Rectal smooth muscle tissue (tissue), 1 donor: ENCODE measurements at regions not wholly inside any gene's neighbourhood (a gene's known extent, or its start where the extent isn't known, plus 50 kb on each side); places are given as distances from the start of the nearest gene placed in this dataset.

ENCODE experiments used
- H3K27ac ChIP-seq: one replicate; pipeline ENCODE4 v1.7.0; 2013; ENCODE audit warnings: low read depth, low read length, inconsistent platforms
- H3K27me3 ChIP-seq: one replicate; pipeline ENCODE4 v1.7.0; 2013; ENCODE audit warnings: low read length; ENCODE audit not compliant: control insufficient read depth, insufficient read depth
- H3K36me3 ChIP-seq: one replicate; pipeline ENCODE4 v1.7.0; 2013; ENCODE audit warnings: low read length; ENCODE audit not compliant: control insufficient read depth, insufficient read depth
- H3K4me1 ChIP-seq: one replicate; pipeline ENCODE4 v1.7.0; 2013; ENCODE audit warnings: low read length; ENCODE audit not compliant: control insufficient read depth, insufficient read depth
- H3K4me3 ChIP-seq: one replicate; pipeline ENCODE4 v1.7.0; 2013; ENCODE audit warnings: low read length
- H3K9ac ChIP-seq: one replicate; pipeline ENCODE4 v1.7.0; 2013; ENCODE audit warnings: low read length

- Histone ChIP-seq H3K27me3 (no peaks in the 10 kb centered on the region), H3K27ac (no peak overlapping the region), H3K36me3 (no peaks in the 10 kb centered on the region), H3K9ac (no peak overlapping the region), H3K4me3 (no peak overlapping the region), H3K4me1 (no peaks in the 10 kb centered on the region)
Measured at GRCh38 chr2:16515696-16516095, 149.9 kb downstream of the CYRIA start.

GRCh38 chr2:16513626-16514025 lies 152.0 kb downstream of the CYRIA start:
- Histone ChIP-seq H3K4me3 (no peak overlapping the region), H3K9ac (no peak overlapping the region), H3K4me1 (no peaks in the 10 kb centered on the region), H3K36me3 (no peaks in the 10 kb centered on the region), H3K27me3 (peaks cover 8% of the 10 kb centered on the region), H3K27ac (no peak overlapping the region)

GRCh38 chr2:16511041-16511440 lies 154.6 kb downstream of the CYRIA start:
- no peak overlapping the region for H3K4me3 ChIP-seq
- no peaks in the 10 kb centered on the region for H3K36me3 ChIP-seq
- H3K9ac ChIP-seq = no peak overlapping the region
- no peaks in the 10 kb centered on the region for H3K4me1 ChIP-seq
- H3K27ac ChIP-seq = no peak overlapping the region
- peaks cover 12% of the 10 kb centered on the region for H3K27me3 ChIP-seq

GRCh38 chr2:16509042-16509441 lies 156.6 kb downstream of the CYRIA start:
- Histone ChIP-seq H3K36me3 (no peaks in the 10 kb centered on the region), H3K27ac (no peak overlapping the region), H3K9ac (no peak overlapping the region), H3K4me3 (no peak overlapping the region), H3K27me3 (peaks cover 12% of the 10 kb centered on the region), H3K4me1 (no peaks in the 10 kb centered on the region)

GRCh38 chr2:16508490-16508851 lies 157.2 kb downstream of the CYRIA start:
- Histone ChIP-seq H3K9ac (no peak overlapping the region), H3K4me1 (no peaks in the 10 kb centered on the region), H3K36me3 (no peaks in the 10 kb centered on the region), H3K27me3 (peaks cover 12% of the 10 kb centered on the region), H3K4me3 (no peak overlapping the region), H3K27ac (no peak overlapping the region)

GRCh38 chr2:16507655-16508489 lies 157.8 kb downstream of the CYRIA start:
- H3K9ac ChIP-seq = no peak overlapping the region
- H3K27me3 ChIP-seq = peaks cover 12% of the 10 kb centered on the region
- no peaks in the 10 kb centered on the region for H3K36me3 ChIP-seq
- no peaks in the 10 kb centered on the region for H3K4me1 ChIP-seq
- no peak overlapping the region for H3K27ac ChIP-seq
- no peak overlapping the region for H3K4me3 ChIP-seq

- Histone ChIP-seq H3K4me3 (no peak overlapping the region), H3K27me3 (peaks cover 12% of the 10 kb centered on the region), H3K9ac (no peak overlapping the region), H3K36me3 (no peaks in the 10 kb centered on the region), H3K27ac (no peak overlapping the region), H3K4me1 (no peaks in the 10 kb centered on the region)
Measured at GRCh38 chr2:16506366-16506765, 159.3 kb downstream of the CYRIA start.

GRCh38 chr2:16496426-16497388 lies 168.9 kb downstream of the CYRIA start:
- Histone ChIP-seq H3K4me3 (no peak overlapping the region), H3K36me3 (no peaks in the 10 kb centered on the region), H3K4me1 (no peaks in the 10 kb centered on the region), H3K27me3 (no peaks in the 10 kb centered on the region), H3K9ac (no peak overlapping the region), H3K27ac (no peak overlapping the region)

- Histone ChIP-seq H3K9ac (no peak overlapping the region), H3K27me3 (no peaks in the 10 kb centered on the region), H3K27ac (no peak overlapping the region), H3K4me3 (no peak overlapping the region), H3K4me1 (no peaks in the 10 kb centered on the region), H3K36me3 (no peaks in the 10 kb centered on the region)
Measured at GRCh38 chr2:16495509-16496208, 170.0 kb downstream of the CYRIA start.

- no peak overlapping the region for H3K4me3 ChIP-seq
- H3K36me3 ChIP-seq = no peaks in the 10 kb centered on the region
- no peak overlapping the region for H3K9ac ChIP-seq
- H3K27me3 ChIP-seq = no peaks in the 10 kb centered on the region
- H3K27ac ChIP-seq = no peak overlapping the region
- H3K4me1 ChIP-seq = no peaks in the 10 kb centered on the region
Measured at GRCh38 chr2:16494836-16495508, 170.7 kb downstream of the CYRIA start.

- Histone ChIP-seq H3K27ac (no peak overlapping the region), H3K4me3 (no peak overlapping the region), H3K9ac (no peak overlapping the region), H3K36me3 (no peaks in the 10 kb centered on the region), H3K27me3 (no peaks in the 10 kb centered on the region), H3K4me1 (no peaks in the 10 kb centered on the region)
Measured at GRCh38 chr2:16493788-16494187, 171.8 kb downstream of the CYRIA start.

- Histone ChIP-seq H3K36me3 (no peaks in the 10 kb centered on the region), H3K4me3 (no peak overlapping the region), H3K4me1 (no peaks in the 10 kb centered on the region), H3K27me3 (no peaks in the 10 kb centered on the region), H3K27ac (no peak overlapping the region), H3K9ac (no peak overlapping the region)
Measured at GRCh38 chr2:16487686-16488085, 177.9 kb downstream of the CYRIA start.
